Type B pancreatic cell (in vitro differentiated cells): ENCODE measurements at regions not wholly inside any gene's neighbourhood (a gene's known extent, or its start where the extent isn't known, plus 50 kb on each side); places are given as distances from the start of the nearest gene placed in this dataset.

Source experiments
- DNase-seq: peaks from one replicate; pipeline ENCODE4 v3.0.0; 2021; ENCODE audit warnings: mixed read lengths; ENCODE audit not compliant: unreplicated experiment; ENCODE audit errors: extremely low spot score
- H3K27ac Mint-ChIP-seq: 2 replicates; pipeline ENCODE4 v1.8.0; 2021; ENCODE audit warnings: mild to moderate bottlenecking, mixed read lengths
- H3K27me3 Mint-ChIP-seq: 2 replicates; pipeline ENCODE4 v1.8.0; 2021; ENCODE audit warnings: mixed read lengths
- H3K36me3 Mint-ChIP-seq: 2 replicates; pipeline ENCODE4 v1.8.0; 2021; ENCODE audit warnings: mixed read lengths
- H3K4me1 Mint-ChIP-seq: one replicate; pipeline ENCODE4 v1.8.0; 2021; ENCODE audit warnings: mixed read lengths; ENCODE audit not compliant: unreplicated experiment
- H3K4me3 Mint-ChIP-seq: 2 replicates; pipeline ENCODE4 v1.8.0; 2021; ENCODE audit warnings: mild to moderate bottlenecking, mixed read lengths
- H3K9me3 Mint-ChIP-seq: 2 replicates; pipeline ENCODE4 v1.8.0; 2021; ENCODE audit warnings: mixed read lengths
- CTCF ChIP-seq: fragments of 200-600 bp; sonication (generic); conservative IDR thresholded peaks from 2 replicates; pipeline ENCODE4 v1.5.0; 2021; ENCODE audit warnings: antibody characterized with exemption, mild to moderate bottlenecking

- no peak for TF ChIP-seq CTCF
- no peak overlapping the region for H3K4me3 Mint-ChIP-seq
Measured at GRCh38 chr13:84684804-84685203, 802.5 kb upstream of the SLITRK1 start.

GRCh38 chr13:84684048-84684662 is 801.9 kb upstream of the SLITRK1 start:
- Mint-ChIP-seq H3K4me3 (no peak overlapping the region), H3K9me3 (no peaks in the 10 kb centered on the region), H3K36me3 (no peaks in the 10 kb centered on the region), H3K27ac (no peak overlapping the region), H3K4me1 (no peaks in the 10 kb centered on the region), H3K27me3 (no peaks in the 10 kb centered on the region)
- TF ChIP-seq CTCF: no peak
- no peak for DNase-seq

More at GRCh38 chr13:84684804-84685203, 802.5 kb upstream of the SLITRK1 start:
- no peaks in the 10 kb centered on the region for H3K9me3 Mint-ChIP-seq
- no peak for DNase-seq
- no peaks in the 10 kb centered on the region for H3K4me1 Mint-ChIP-seq
- no peaks in the 10 kb centered on the region for H3K27me3 Mint-ChIP-seq
- no peaks in the 10 kb centered on the region for H3K36me3 Mint-ChIP-seq
- no peak overlapping the region for H3K27ac Mint-ChIP-seq

- Mint-ChIP-seq H3K27ac (no peak overlapping the region), H3K27me3 (no peaks in the 10 kb centered on the region), H3K4me3 (no peak overlapping the region), H3K9me3 (no peaks in the 10 kb centered on the region), H3K36me3 (no peaks in the 10 kb centered on the region), H3K4me1 (no peaks in the 10 kb centered on the region)
- TF ChIP-seq CTCF: no peak
- DNase-seq: no peak
Measured at GRCh38 chr13:84683448-84683847, 801.2 kb upstream of the SLITRK1 start.

GRCh38 chr13:84677836-84678235 is 795.6 kb upstream of the SLITRK1 start:
- Mint-ChIP-seq H3K27me3 (no peaks in the 10 kb centered on the region), H3K4me3 (no peak overlapping the region), H3K27ac (no peak overlapping the region), H3K36me3 (no peaks in the 10 kb centered on the region), H3K4me1 (no peaks in the 10 kb centered on the region), H3K9me3 (no peaks in the 10 kb centered on the region)
- no peak for DNase-seq
- no peak for TF ChIP-seq CTCF

GRCh38 chr13:84672616-84673015 is 790.3 kb upstream of the SLITRK1 start:
- peaks cover 6% of the 10 kb centered on the region for H3K4me1 Mint-ChIP-seq
- H3K4me3 Mint-ChIP-seq: no peak overlapping the region
- no peak overlapping the region for H3K27ac Mint-ChIP-seq
- no peaks in the 10 kb centered on the region for H3K36me3 Mint-ChIP-seq
- no peak for DNase-seq
- TF ChIP-seq CTCF: no peak
- H3K9me3 Mint-ChIP-seq: no peaks in the 10 kb centered on the region
- no peaks in the 10 kb centered on the region for H3K27me3 Mint-ChIP-seq

GRCh38 chr13:84670245-84670644 is 788.0 kb upstream of the SLITRK1 start:
- no peaks in the 10 kb centered on the region for H3K27me3 Mint-ChIP-seq
- no peaks in the 10 kb centered on the region for H3K36me3 Mint-ChIP-seq
- no peak overlapping the region for H3K27ac Mint-ChIP-seq
- no peaks in the 10 kb centered on the region for H3K9me3 Mint-ChIP-seq
- no peak for DNase-seq
- TF ChIP-seq CTCF: no peak
- H3K4me3 Mint-ChIP-seq: no peak overlapping the region
- peaks cover 6% of the 10 kb centered on the region for H3K4me1 Mint-ChIP-seq
